ENCODE measurements at regions not wholly inside any gene's neighbourhood (a gene's known extent, or its start where the extent isn't known, plus 50 kb on each side); places are given as distances from the start of the nearest gene placed in this dataset.

- H3K4me2 ChIP-seq (ENCODE audit: low read length), result no peak overlapping the region
Measured at GRCh38 chr14:27712364-27712763, 1054.2 kb upstream of the FOXG1 start.

GRCh38 chr14:27715561-27715960 is 1051.0 kb upstream of the FOXG1 start:
- Histone ChIP-seq H3K9me3 (ENCODE audit: low read length) (peaks cover 3% of the 10 kb centered on the region), H2AFZ (ENCODE audit: low read depth, low read length) (no peak overlapping the region), H3K9me2 (ENCODE audit: insufficient read depth, low read length) (no peaks in the 10 kb centered on the region), H3K4me2 (ENCODE audit: low read length) (no peak overlapping the region), H3K27me3 (ENCODE audit: insufficient read depth, low read depth, low read length) (no peaks in the 10 kb centered on the region), H3K4me3 (ENCODE audit: low read length) (no peak overlapping the region), H4K20me1 (ENCODE audit: insufficient read depth) (no peaks in the 10 kb centered on the region), H3K9ac (ENCODE audit: low read length) (no peak overlapping the region), H3F3A (ENCODE audit: insufficient read depth, low read length, poor library complexity, severe bottlenecking) (no peaks in the 10 kb centered on the region), H3K27ac (ENCODE audit: low read length) (no peak overlapping the region), H3K79me2 (replicated peaks; ENCODE audit: insufficient read depth, low read length) (no peaks in the 10 kb centered on the region), H3K36me3 (ENCODE audit: insufficient read depth, low read length) (no peaks in the 10 kb centered on the region)
- TF ChIP-seq RAD21 (conservative IDR thresholded peaks at IDR 0.05), result no peak
- no peak for TF ChIP-seq SMC3 (conservative IDR thresholded peaks at IDR 0.05; ENCODE audit: poor library complexity)
- TF ChIP-seq POLR2AphosphoS5 (IDR thresholded peaks at IDR 0.05), result no peak
- no peak for TF ChIP-seq REST (IDR thresholded peaks at IDR 0.05; ENCODE audit: borderline replicate concordance)
- TF ChIP-seq CTCF (IDR thresholded peaks at IDR 0.05; ENCODE audit: poor library complexity, severe bottlenecking), result no peak
- TF ChIP-seq MXI1 (conservative IDR thresholded peaks at IDR 0.05; ENCODE audit: poor library complexity, severe bottlenecking), result no peak
- no peak for TF ChIP-seq EP300 (conservative IDR thresholded peaks at IDR 0.05; ENCODE audit: poor library complexity, severe bottlenecking)
- TF ChIP-seq TAF1 (IDR thresholded peaks at IDR 0.05; ENCODE audit: low read depth), result no peak

More at GRCh38 chr14:27712364-27712763, 1054.2 kb upstream of the FOXG1 start:
- Histone ChIP-seq H3K4me3 (ENCODE audit: low read length) (no peak overlapping the region), H3K36me3 (ENCODE audit: insufficient read depth, low read length) (no peaks in the 10 kb centered on the region), H3F3A (ENCODE audit: insufficient read depth, low read length, poor library complexity, severe bottlenecking) (no peaks in the 10 kb centered on the region), H3K9me2 (ENCODE audit: insufficient read depth, low read length) (no peaks in the 10 kb centered on the region), H3K9ac (ENCODE audit: low read length) (no peak overlapping the region), H3K9me3 (ENCODE audit: low read length) (peaks cover 3% of the 10 kb centered on the region), H3K27ac (ENCODE audit: low read length) (no peak overlapping the region), H4K20me1 (ENCODE audit: insufficient read depth) (no peaks in the 10 kb centered on the region), H3K27me3 (ENCODE audit: insufficient read depth, low read depth, low read length) (no peaks in the 10 kb centered on the region), H3K79me2 (replicated peaks; ENCODE audit: insufficient read depth, low read length) (no peaks in the 10 kb centered on the region), H2AFZ (ENCODE audit: low read depth, low read length) (no peak overlapping the region)
- TF ChIP-seq RAD21 (conservative IDR thresholded peaks at IDR 0.05) (no peak), TAF1 (IDR thresholded peaks at IDR 0.05; ENCODE audit: low read depth) (no peak), REST (IDR thresholded peaks at IDR 0.05; ENCODE audit: borderline replicate concordance) (no peak), EZH2 (IDR thresholded peaks at IDR 0.05; ENCODE audit: borderline replicate concordance, insufficient read depth, low read length, poor library complexity, severe bottlenecking) (no peak), CTCF (IDR thresholded peaks at IDR 0.05; ENCODE audit: poor library complexity, severe bottlenecking) (no peak), MXI1 (conservative IDR thresholded peaks at IDR 0.05; ENCODE audit: poor library complexity, severe bottlenecking) (no peak)
